ENCODE measurements at regions not wholly inside any gene's neighbourhood (a gene's known extent, or its start where the extent isn't known, plus 50 kb on each side); places are given as distances from the start of the nearest gene placed in this dataset.
"Not testable (repeated sequence)": the region's sequence is repeated elsewhere in the genome, so short reads cannot be mapped to it uniquely, and the experiment has no call there.

GRCh38 chr6:112887424-112887823 is 540.3 kb downstream of the RFPL4B start:
- not testable (repeated sequence) for DNase-seq

- DNase-seq: no peak
These were observed 552.4 kb downstream of the RFPL4B start for GRCh38 chr6:112899541-112899940.

- no peak for DNase-seq
These were observed 556.2 kb downstream of the RFPL4B start for GRCh38 chr6:112903361-112903760.

- DNase-seq: no peak
These were observed 559.6 kb downstream of the RFPL4B start for GRCh38 chr6:112906726-112907125.

- no peak for DNase-seq
These were observed 562.7 kb downstream of the RFPL4B start for GRCh38 chr6:112909781-112910180.

GRCh38 chr6:112910256-112910655 is 563.1 kb downstream of the RFPL4B start:
- DNase-seq: no peak

GRCh38 chr6:112911959-112912358 is 564.8 kb downstream of the RFPL4B start:
- DNase-seq: no peak

GRCh38 chr6:112912416-112913101 is 565.4 kb downstream of the RFPL4B start:
- no peak for DNase-seq

- not testable (repeated sequence) for DNase-seq
These were observed 572.6 kb downstream of the RFPL4B start for GRCh38 chr6:112919744-112920143.

- DNase-seq: no peak
These were observed 573.9 kb downstream of the RFPL4B start for GRCh38 chr6:112920994-112921393.

GRCh38 chr6:112923940-112924587 is 576.9 kb downstream of the RFPL4B start:
- no peak for DNase-seq

GRCh38 chr6:112925702-112926101 is 578.6 kb downstream of the RFPL4B start:
- DNase-seq: no peak

GRCh38 chr6:112927641-112928320 is 580.7 kb downstream of the RFPL4B start:
- no peak for DNase-seq

GRCh38 chr6:112929641-112930040 is 582.5 kb downstream of the RFPL4B start:
- DNase-seq: no peak

GRCh38 chr6:112931832-112932231 is 584.7 kb downstream of the RFPL4B start:
- no peak for DNase-seq

GRCh38 chr6:112933947-112934346 is 586.8 kb downstream of the RFPL4B start:
- no peak for DNase-seq

GRCh38 chr6:112934433-112935327 is 587.5 kb downstream of the RFPL4B start:
- no peak for DNase-seq

- DNase-seq: no peak
These were observed 588.4 kb downstream of the RFPL4B start for GRCh38 chr6:112935402-112936078.

- no peak for DNase-seq
These were observed 588.9 kb downstream of the RFPL4B start for GRCh38 chr6:112936079-112936472.

GRCh38 chr6:112936504-112936903 is 589.4 kb downstream of the RFPL4B start:
- DNase-seq: no peak

GRCh38 chr6:112937690-112938089 is 590.6 kb downstream of the RFPL4B start:
- DNase-seq: not testable (repeated sequence)

GRCh38 chr6:112938650-112939049 is 591.5 kb downstream of the RFPL4B start:
- no peak for DNase-seq
